Transverse colon (tissue), 4 donors: ENCODE measurements at regions not wholly inside any gene's neighbourhood (a gene's known extent, or its start where the extent isn't known, plus 50 kb on each side); places are given as distances from the start of the nearest gene placed in this dataset.

Source experiments
- POLR2AphosphoS5 ChIP-seq, 3 donors: sonication (generic); formaldehyde crosslinking; IDR thresholded peaks; one replicate each; pipeline ENCODE4 v1.6.1; 2016; ENCODE audit warnings: antibody characterized with exemption in 3 of 3
- TF ChIP-seq, protein P1 (sequence below), 5 experiments: fragments of 200-600 bp in 3 of 5; fragments of 450-650 bp in 2 of 5; sonication (generic) in 3 of 5; IDR thresholded peaks; 1 replicate in 2 of 5; 2 replicates in 3 of 5; pipeline ENCODE4 v1.5.1; 2016 to 2017; ENCODE audit warnings: antibody characterized with exemption in 5 of 5, inconsistent platforms in 3 of 5, mild to moderate bottlenecking in 2 of 5, moderate library complexity in 1 of 5

DNA sequence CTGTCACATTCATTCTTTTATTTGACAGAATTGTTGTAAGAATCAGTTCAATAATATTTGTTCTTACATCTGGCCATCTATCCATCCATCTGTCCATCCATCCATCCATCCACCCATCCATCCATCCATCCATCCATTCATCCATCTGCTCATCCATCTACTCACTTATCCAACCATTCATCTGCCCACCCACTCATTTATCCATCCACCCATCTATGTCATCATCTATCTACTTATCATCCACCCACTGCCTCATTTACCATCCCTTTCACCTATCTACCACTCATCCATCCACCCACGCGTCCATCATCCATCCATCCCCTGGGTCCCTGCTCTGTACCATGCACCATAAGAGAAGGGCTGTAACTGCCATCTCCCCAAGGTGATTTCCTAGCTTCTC is 134.1 kb downstream of the FOXD2 start:
- TF ChIP-seq, protein P1, sequence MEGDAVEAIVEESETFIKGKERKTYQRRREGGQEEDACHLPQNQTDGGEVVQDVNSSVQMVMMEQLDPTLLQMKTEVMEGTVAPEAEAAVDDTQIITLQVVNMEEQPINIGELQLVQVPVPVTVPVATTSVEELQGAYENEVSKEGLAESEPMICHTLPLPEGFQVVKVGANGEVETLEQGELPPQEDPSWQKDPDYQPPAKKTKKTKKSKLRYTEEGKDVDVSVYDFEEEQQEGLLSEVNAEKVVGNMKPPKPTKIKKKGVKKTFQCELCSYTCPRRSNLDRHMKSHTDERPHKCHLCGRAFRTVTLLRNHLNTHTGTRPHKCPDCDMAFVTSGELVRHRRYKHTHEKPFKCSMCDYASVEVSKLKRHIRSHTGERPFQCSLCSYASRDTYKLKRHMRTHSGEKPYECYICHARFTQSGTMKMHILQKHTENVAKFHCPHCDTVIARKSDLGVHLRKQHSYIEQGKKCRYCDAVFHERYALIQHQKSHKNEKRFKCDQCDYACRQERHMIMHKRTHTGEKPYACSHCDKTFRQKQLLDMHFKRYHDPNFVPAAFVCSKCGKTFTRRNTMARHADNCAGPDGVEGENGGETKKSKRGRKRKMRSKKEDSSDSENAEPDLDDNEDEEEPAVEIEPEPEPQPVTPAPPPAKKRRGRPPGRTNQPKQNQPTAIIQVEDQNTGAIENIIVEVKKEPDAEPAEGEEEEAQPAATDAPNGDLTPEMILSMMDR (IDR thresholded peaks at IDR 0.05), result no peak
- no peak for TF ChIP-seq POLR2AphosphoS5 (IDR thresholded peaks at IDR 0.05)
